Hepatic stellate cell (primary cell): ENCODE measurements at regions not wholly inside any gene's neighbourhood (a gene's known extent, or its start where the extent isn't known, plus 50 kb on each side); places are given as distances from the start of the nearest gene placed in this dataset.

Experiments
- DNase-seq: peaks from one replicate; pipeline ENCODE4 v3.0.0; 2011; ENCODE audit warnings: low spot score

GRCh38 chr14:83196236-83196635 lies 1662.6 kb upstream of the SEL1L start:
- DNase-seq = no peak

- no peak for DNase-seq
These were observed 1663.6 kb upstream of the SEL1L start for GRCh38 chr14:83197271-83197670.

- DNase-seq = no peak
These were observed 1673.9 kb upstream of the SEL1L start for GRCh38 chr14:83207550-83207949.

- no peak for DNase-seq
These were observed 1674.7 kb upstream of the SEL1L start for GRCh38 chr14:83208341-83208740.

GRCh38 chr14:83217492-83217891 lies 1683.8 kb upstream of the SEL1L start:
- DNase-seq = no peak

- DNase-seq = no peak
These were observed 1714.4 kb upstream of the SEL1L start for GRCh38 chr14:83247924-83248639.

- no peak for DNase-seq
These were observed 1717.7 kb upstream of the SEL1L start for GRCh38 chr14:83251402-83251801.

- DNase-seq = no peak
These were observed 1720.2 kb upstream of the SEL1L start for GRCh38 chr14:83253870-83254269.

- no peak for DNase-seq
These were observed 1721.5 kb upstream of the SEL1L start for GRCh38 chr14:83255015-83255726.

- no peak for DNase-seq
These were observed 1722.1 kb upstream of the SEL1L start for GRCh38 chr14:83255727-83256090.

GRCh38 chr14:83257466-83258439 lies 1724.1 kb upstream of the SEL1L start:
- DNase-seq = no peak

- no peak for DNase-seq
These were observed 1727.1 kb upstream of the SEL1L start for GRCh38 chr14:83260751-83261150.

GRCh38 chr14:83269583-83269982 lies 1735.9 kb upstream of the SEL1L start:
- no peak for DNase-seq

- no peak for DNase-seq
These were observed 1738.0 kb upstream of the SEL1L start for GRCh38 chr14:83271663-83272062.

- no peak for DNase-seq
These were observed 1747.1 kb upstream of the SEL1L start for GRCh38 chr14:83280719-83281118.

GRCh38 chr14:83282706-83283105 lies 1749.1 kb upstream of the SEL1L start:
- DNase-seq = no peak

GRCh38 chr14:83287300-83287699 lies 1753.6 kb upstream of the SEL1L start:
- DNase-seq = no peak

- DNase-seq = no peak
These were observed 1755.7 kb upstream of the SEL1L start for GRCh38 chr14:83289390-83289789.

- no peak for DNase-seq
These were observed 1756.2 kb upstream of the SEL1L start for GRCh38 chr14:83289896-83290295.

GRCh38 chr14:83290447-83290846 lies 1756.8 kb upstream of the SEL1L start:
- no peak for DNase-seq

GRCh38 chr14:83291714-83292113 lies 1758.1 kb upstream of the SEL1L start:
- no peak for DNase-seq

GRCh38 chr14:83294941-83295340 lies 1761.3 kb upstream of the SEL1L start:
- no peak for DNase-seq

GRCh38 chr14:83297361-83297760 lies 1763.7 kb upstream of the SEL1L start:
- no peak for DNase-seq
